Stimulated activated CD4-positive, alpha-beta T cell treated with anti-CD3 and anti-CD28 coated beads, Interleukin-1b, Interleukin-23, amount 100 ng/mL, for 48 hours (primary cell): ENCODE measurements at regions not wholly inside any gene's neighbourhood (a gene's known extent, or its start where the extent isn't known, plus 50 kb on each side); places are given as distances from the start of the nearest gene placed in this dataset.

ENCODE experiments used
- DNase-seq: peaks from one replicate; pipeline ENCODE4 v3.0.0-alpha.2; 2020

DNA sequence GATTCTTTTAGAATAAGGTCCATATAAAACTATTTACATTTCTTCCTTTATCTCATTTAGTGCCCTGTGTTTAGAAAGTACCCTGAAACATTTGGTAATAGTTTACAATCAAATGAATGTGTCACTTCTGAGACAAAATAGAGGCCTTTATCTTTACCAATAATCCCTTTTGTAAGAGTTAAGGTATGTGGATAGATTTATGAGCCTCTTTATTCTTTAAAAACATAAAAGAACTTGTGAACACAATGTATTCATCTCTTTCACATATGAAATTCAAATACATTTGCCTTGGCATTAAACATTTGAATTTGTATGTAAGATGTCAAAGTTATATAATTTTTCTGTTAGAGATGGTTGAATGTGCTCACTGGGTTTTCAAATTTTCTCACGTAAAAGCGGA, 180.5 kb upstream of the CWC22 start:
- no peak for DNase-seq

GRCh38 chr2:180184506-180184905, 177.4 kb upstream of the CWC22 start:
- DNase-seq: no peak

GRCh38 chr2:180180511-180180910, 173.4 kb upstream of the CWC22 start:
- DNase-seq: no peak

- DNase-seq: no peak
Measured at GRCh38 chr2:180177534-180177933, 170.4 kb upstream of the CWC22 start.

DNA sequence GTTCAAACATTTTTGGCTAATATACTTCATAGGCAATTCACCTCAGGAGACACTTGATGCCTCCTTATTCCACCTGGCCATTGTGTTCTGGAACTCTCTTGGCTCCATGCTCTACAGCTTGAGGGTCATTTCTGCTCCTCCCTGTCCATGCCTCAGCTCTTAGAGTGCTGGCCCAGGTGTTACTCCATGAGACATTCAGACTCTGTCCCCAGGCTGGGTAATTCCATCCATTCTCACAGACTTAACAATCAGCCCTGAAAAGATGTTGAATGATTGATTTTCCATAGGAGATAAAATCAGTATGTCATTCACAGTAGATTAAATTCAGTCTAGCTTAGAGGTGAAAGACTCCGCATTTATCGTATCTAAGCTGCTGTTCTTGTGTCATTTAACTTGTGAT, 168.6 kb upstream of the CWC22 start:
- DNase-seq: no peak

GRCh38 chr2:180174580-180174979, 167.5 kb upstream of the CWC22 start:
- no peak for DNase-seq

GRCh38 chr2:180169474-180169873, 162.4 kb upstream of the CWC22 start:
- no peak for DNase-seq

- DNase-seq: no peak
Measured at GRCh38 chr2:180161415-180161814, 154.3 kb upstream of the CWC22 start.

- DNase-seq: no peak
Measured at GRCh38 chr2:180159921-180160320, 152.8 kb upstream of the CWC22 start.

- no peak for DNase-seq
Measured at GRCh38 chr2:180158961-180159360, 151.9 kb upstream of the CWC22 start.

GRCh38 chr2:180156651-180157050, 149.6 kb upstream of the CWC22 start:
- no peak for DNase-seq

DNA sequence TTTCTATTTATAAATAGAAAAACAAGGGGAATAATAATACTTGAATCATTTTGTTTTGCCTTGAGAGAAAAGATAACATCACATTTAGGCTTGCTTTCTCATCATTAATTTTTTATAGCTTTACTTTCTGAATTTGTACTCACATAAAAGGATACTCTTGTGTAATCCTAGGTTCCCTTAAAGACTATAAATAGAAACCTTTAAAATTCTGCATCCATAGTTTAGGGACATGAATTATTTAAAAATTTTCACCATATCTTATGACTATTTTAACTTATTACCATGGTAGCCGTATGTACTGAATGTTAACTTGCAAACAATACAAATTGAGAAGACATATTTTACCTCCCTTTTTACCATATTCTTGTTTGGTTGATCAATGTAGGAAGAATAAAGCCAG, 143.5 kb upstream of the CWC22 start:
- no peak for DNase-seq

- no peak for DNase-seq
Measured at GRCh38 chr2:180146541-180146940, 139.4 kb upstream of the CWC22 start.

GRCh38 chr2:180146114-180146513, 139.0 kb upstream of the CWC22 start:
- no peak for DNase-seq

- no peak for DNase-seq
Measured at GRCh38 chr2:180145163-180145562, 138.1 kb upstream of the CWC22 start.

GRCh38 chr2:180144338-180144813, 137.3 kb upstream of the CWC22 start:
- no peak for DNase-seq

- DNase-seq: no peak
Measured at GRCh38 chr2:180143633-180144337, 136.7 kb upstream of the CWC22 start.

- no peak for DNase-seq
Measured at GRCh38 chr2:180141600-180141999, 134.5 kb upstream of the CWC22 start.

DNA sequence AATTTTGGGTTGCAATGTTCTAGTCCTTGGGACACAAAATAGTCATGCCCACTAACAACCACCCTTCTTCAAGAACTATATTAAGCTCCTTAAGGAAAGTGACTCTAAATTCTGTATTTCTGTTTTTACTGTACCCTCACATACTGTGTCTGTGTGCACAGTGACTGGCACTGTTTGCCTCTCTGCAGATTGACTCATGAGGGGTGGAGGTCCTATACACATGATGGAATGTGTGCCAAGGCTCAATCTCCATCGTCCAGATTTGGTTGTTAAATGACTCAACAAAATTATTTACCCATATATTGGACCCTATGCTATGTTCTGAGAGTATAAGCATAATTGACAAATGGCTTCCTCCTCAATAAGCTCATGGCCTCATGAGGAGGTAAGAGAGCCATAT, 126.6 kb upstream of the CWC22 start:
- no peak for DNase-seq

- no peak for DNase-seq
Measured at GRCh38 chr2:180130403-180130802, 123.3 kb upstream of the CWC22 start.

DNA sequence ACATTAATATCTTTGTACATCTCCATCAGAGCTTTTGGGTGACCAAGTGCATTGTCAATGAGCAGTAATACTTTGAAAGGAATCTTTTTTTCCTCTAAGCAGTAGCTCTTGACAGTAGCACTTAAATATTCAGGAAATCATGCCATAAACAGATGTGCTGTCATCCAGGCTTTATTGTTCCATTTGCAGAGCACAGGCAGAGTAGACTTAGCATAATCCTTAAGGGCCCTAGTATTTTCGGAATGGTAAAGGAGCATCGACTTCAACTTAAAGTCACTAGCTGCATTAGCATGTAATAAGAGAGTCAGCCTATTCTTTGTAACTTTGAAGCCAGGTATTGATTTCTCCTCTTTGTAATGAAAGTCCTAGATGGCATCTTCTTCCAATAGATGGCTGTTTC, 121.8 kb upstream of the CWC22 start:
- no peak for DNase-seq

GRCh38 chr2:180125245-180125962, 118.3 kb upstream of the CWC22 start:
- peak; percentile 50 for DNase-seq

- DNase-seq: no peak
Measured at GRCh38 chr2:180124273-180125139, 117.4 kb upstream of the CWC22 start.

GRCh38 chr2:180122874-180123273, 115.8 kb upstream of the CWC22 start:
- DNase-seq: no peak
